CD4-positive, alpha-beta T cell (primary cell): ENCODE measurements at regions not wholly inside any gene's neighbourhood (a gene's known extent, or its start where the extent isn't known, plus 50 kb on each side); places are given as distances from the start of the nearest gene placed in this dataset.
"Not testable (repeated sequence)": the region's sequence is repeated elsewhere in the genome, so short reads cannot be mapped to it uniquely, and the experiment has no call there.

Experiments used
- ATAC-seq: fragments of 200-7000 bp; cut with Tn5 transposase; one replicate; pipeline ENCODE4 v1.10.0; 2022; ENCODE audit warnings: mild to moderate bottlenecking; ENCODE audit not compliant: poor library complexity
- CTCF ChIA-PET: fragments of 350-600 bp; sonication (Branson Sonifier 250); formaldehyde crosslinking; loops from one replicate; lab custom pipeline; 2021; ENCODE audit warnings: antibody characterized with exemption, inconsistent platforms; lab: Charles Lee
- POLR2A ChIA-PET: fragments of 350-600 bp; sonication (Branson Sonifier 250); formaldehyde crosslinking; loops from one replicate; lab custom pipeline; 2021; ENCODE audit warnings: antibody characterized with exemption, inconsistent platforms; lab: Charles Lee
- DNase-seq, 14 experiments: peaks; one replicate each; pipeline ENCODE4 v3.0.0-alpha.2; 2013 to 2020; ENCODE audit warnings: mixed read lengths in 2 of 14
- H3K27ac ChIP-seq, 2 donors: one replicate each; pipeline versions ENCODE4 v1.5.1 to v1.7.0; 2013; ENCODE audit warnings: low read length in 2 of 2, low read depth in 1 of 2, mild to moderate bottlenecking in 1 of 2
- H3K27me3 ChIP-seq, 2 experiments: 1 replicate in 1 of 2; 2 replicates in 1 of 2; pipeline versions ENCODE4 v1.6.1 to v1.7.0; 2013; ENCODE audit warnings: low read length in 2 of 2, control low read depth in 1 of 2, mild to moderate bottlenecking in 1 of 2, moderate library complexity in 1 of 2; ENCODE audit not compliant: insufficient read depth in 2 of 2, control insufficient read depth in 1 of 2
- H3K36me3 ChIP-seq: one replicate; pipeline ENCODE4 v1.6.1; 2013; ENCODE audit warnings: low read length, control low read depth; ENCODE audit not compliant: insufficient read depth
- H3K4me1 ChIP-seq: one replicate; pipeline ENCODE4 v1.6.1; 2013; ENCODE audit warnings: low read length, control low read depth; ENCODE audit not compliant: insufficient read depth
- H3K4me3 ChIP-seq: one replicate; pipeline ENCODE4 v1.5.1; 2013; ENCODE audit warnings: mild to moderate bottlenecking, low read length, moderate library complexity
- H3K9me3 ChIP-seq, 2 experiments: 1 replicate in 1 of 2; 2 replicates in 1 of 2; pipeline versions ENCODE4 v1.6.1 to v1.7.0; 2013; ENCODE audit warnings: low read length in 2 of 2, mild to moderate bottlenecking in 2 of 2, control low read depth in 1 of 2, moderate library complexity in 1 of 2; ENCODE audit not compliant: control insufficient read depth in 1 of 2, insufficient read depth in 1 of 2
- H3K27ac Mint-ChIP-seq: one replicate; pipeline ENCODE4 v1.8.0; 2020; ENCODE audit warnings: mixed read lengths
- H3K27me3 Mint-ChIP-seq: one replicate; pipeline ENCODE4 v1.8.0; 2021; ENCODE audit warnings: mixed read lengths
- H3K36me3 Mint-ChIP-seq: one replicate; pipeline ENCODE4 v1.8.0; 2021; ENCODE audit warnings: low read depth, mixed read lengths
- H3K4me1 Mint-ChIP-seq: one replicate; pipeline ENCODE4 v1.8.0; 2021; ENCODE audit warnings: low read depth, mixed read lengths
- H3K4me3 Mint-ChIP-seq: one replicate; pipeline ENCODE4 v1.8.0; 2020; ENCODE audit warnings: mild to moderate bottlenecking, mixed read lengths
- H3K9me3 Mint-ChIP-seq: one replicate; pipeline ENCODE4 v1.8.0; 2020; ENCODE audit warnings: mixed read lengths
- intact Hi-C, 2 experiments: fragments of 100-400 bp; cut with DNase I in 1 of 2; cut with micrococcal nuclease in 1 of 2; formaldehyde crosslinking; loops; one replicate each; pipeline versions ENCODE4 v1.15.1 to v1.9.0; 2023 to 2025; cut with DNase I, micrococcal nuclease
- TF ChIP-seq, protein P1 (sequence below): fragments of 200-600 bp; IDR thresholded peaks from one replicate; pipeline ENCODE4 v1.8.0; 2022; ENCODE audit warnings: antibody characterized with exemption, mild to moderate bottlenecking

DNA sequence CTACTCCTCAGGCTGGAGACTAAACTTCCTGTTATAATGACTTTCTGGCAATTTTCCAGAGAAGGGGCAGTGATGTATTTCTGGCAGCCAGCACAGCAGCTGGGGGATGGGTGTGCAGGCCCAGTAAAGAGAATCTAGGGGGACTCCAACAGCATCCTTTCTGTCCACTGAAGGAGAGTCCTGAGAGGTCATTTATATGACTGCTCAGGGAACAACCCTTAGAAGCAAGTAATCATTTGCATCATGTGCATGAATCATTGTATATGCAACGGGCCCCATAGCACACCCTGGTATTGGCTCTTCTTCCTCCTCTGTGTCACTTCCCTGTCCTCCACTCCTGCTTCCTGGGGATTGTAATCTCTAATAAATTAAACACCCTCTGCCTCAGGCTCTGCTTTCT is 493.8 kb downstream of the RPS29 start:
- H3K27ac Mint-ChIP-seq, result no peak overlapping the region

DNA sequence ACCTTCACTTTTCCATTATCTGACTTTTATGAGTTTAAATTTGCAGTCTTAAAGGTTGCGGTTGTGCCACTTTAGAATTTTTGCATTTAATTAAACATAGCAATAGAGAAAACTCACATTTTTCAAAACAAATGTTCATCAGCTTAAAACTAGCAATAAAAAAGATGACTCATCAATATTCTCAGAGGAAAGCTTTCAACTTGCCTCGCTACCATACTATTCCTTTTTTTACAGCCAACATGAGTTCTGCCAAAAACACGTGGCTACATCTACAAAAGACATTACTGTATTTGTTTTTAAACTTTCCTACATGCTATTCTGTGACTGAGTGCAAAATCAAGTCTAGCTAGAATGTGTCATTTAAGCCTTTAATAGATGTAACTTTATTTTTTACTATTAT is 497.1 kb downstream of the RPS29 start:
- Mint-ChIP-seq H3K27me3 (no peaks in the 10 kb centered on the region), H3K27ac (no peak overlapping the region), H3K4me1 (no peaks in the 10 kb centered on the region), H3K36me3 (no peaks in the 10 kb centered on the region), H3K4me3 (no peak overlapping the region), H3K9me3 (no peaks in the 10 kb centered on the region)
- TF ChIP-seq, protein P1, sequence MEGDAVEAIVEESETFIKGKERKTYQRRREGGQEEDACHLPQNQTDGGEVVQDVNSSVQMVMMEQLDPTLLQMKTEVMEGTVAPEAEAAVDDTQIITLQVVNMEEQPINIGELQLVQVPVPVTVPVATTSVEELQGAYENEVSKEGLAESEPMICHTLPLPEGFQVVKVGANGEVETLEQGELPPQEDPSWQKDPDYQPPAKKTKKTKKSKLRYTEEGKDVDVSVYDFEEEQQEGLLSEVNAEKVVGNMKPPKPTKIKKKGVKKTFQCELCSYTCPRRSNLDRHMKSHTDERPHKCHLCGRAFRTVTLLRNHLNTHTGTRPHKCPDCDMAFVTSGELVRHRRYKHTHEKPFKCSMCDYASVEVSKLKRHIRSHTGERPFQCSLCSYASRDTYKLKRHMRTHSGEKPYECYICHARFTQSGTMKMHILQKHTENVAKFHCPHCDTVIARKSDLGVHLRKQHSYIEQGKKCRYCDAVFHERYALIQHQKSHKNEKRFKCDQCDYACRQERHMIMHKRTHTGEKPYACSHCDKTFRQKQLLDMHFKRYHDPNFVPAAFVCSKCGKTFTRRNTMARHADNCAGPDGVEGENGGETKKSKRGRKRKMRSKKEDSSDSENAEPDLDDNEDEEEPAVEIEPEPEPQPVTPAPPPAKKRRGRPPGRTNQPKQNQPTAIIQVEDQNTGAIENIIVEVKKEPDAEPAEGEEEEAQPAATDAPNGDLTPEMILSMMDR, result no peak
- Histone ChIP-seq H3K4me3 (no peak overlapping the region), H3K9me3 (peaks cover 0 to 4% of the 10 kb centered on the region in 2 experiments), H3K27ac (no peak overlapping the region), H3K4me1 (no peaks in the 10 kb centered on the region), H3K36me3 (no peaks in the 10 kb centered on the region), H3K27me3 (no peaks in the 10 kb centered on the region)
- no peak for DNase-seq
- intact Hi-C loops, result no loop called here
- ATAC-seq, result no peak
- ChIA-PET POLR2A (no interaction called here), CTCF (no interaction called here)

More for the DNA sequence above, 493.8 kb downstream of the RPS29 start:
- Histone ChIP-seq H3K27ac (no peak overlapping the region), H3K4me3 (no peak overlapping the region), H3K36me3 (no peaks in the 10 kb centered on the region), H3K27me3 (no peaks in the 10 kb centered on the region), H3K4me1 (no peaks in the 10 kb centered on the region), H3K9me3 (no peaks in the 10 kb centered on the region)
- intact Hi-C loops, result no loop called here
- CTCF ChIA-PET, result no interaction called here
- no peaks in the 10 kb centered on the region for H3K27me3 Mint-ChIP-seq
- TF ChIP-seq, protein P1, result no peak
- no peak for ATAC-seq
- POLR2A ChIA-PET, result no interaction called here
- H3K36me3 Mint-ChIP-seq, result no peaks in the 10 kb centered on the region
- no peak overlapping the region for H3K4me3 Mint-ChIP-seq
- H3K9me3 Mint-ChIP-seq, result no peaks in the 10 kb centered on the region
- H3K4me1 Mint-ChIP-seq, result no peaks in the 10 kb centered on the region
- DNase-seq, result no peak

DNA sequence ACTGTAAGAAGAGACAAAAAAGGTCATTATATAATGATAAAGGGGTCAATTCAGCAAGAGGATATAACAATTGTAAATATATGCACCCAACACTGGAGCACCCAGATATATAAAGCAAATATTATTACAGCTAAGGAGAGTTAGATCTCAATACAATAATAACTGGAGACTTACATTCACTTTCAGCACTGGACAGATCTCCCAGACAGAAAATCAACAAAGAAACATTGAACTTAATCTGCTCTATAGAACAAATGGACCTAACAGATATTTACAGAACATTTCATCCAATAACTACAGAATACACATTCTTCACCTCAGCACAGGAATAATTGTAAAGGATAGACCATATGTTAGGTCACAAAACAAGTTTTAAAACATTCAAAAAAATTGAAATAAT is 512.9 kb downstream of the RPS29 start:
- CTCF ChIA-PET, H3K27me3 Mint-ChIP-seq, POLR2A ChIA-PET, H3K36me3 Mint-ChIP-seq, H3K4me1 Mint-ChIP-seq, H3K9me3 ChIP-seq, H3K27ac ChIP-seq, ATAC-seq, H3K27me3 ChIP-seq, H3K4me3 ChIP-seq, H3K4me1 ChIP-seq, DNase-seq, H3K27ac Mint-ChIP-seq, intact Hi-C loops, H3K36me3 ChIP-seq, H3K4me3 Mint-ChIP-seq, H3K9me3 Mint-ChIP-seq: not testable (repeated sequence)

DNA sequence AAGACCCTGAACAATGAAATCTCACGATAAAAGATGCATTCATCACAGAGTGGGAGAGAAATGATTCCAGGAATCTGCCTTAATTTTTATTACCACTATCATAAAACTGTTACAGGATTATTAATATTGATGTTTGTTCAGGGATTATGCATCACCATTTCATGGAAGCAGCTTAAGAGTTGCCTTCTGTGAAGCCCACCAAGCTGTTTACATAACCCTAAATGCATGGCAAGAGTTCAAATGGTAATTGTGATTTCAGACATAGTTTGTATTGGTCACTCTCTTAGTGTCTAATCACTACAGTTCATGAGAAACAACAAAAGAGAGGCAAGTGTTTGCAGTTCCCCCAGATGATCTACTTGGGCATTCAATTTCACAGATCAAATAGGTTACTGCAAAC is 527.7 kb downstream of the RPS29 start:
- Histone ChIP-seq H3K9me3 (no peaks in the 10 kb centered on the region), H3K27me3 (no peaks in the 10 kb centered on the region), H3K36me3 (no peaks in the 10 kb centered on the region), H3K4me3 (no peak overlapping the region), H3K4me1 (no peaks in the 10 kb centered on the region), H3K27ac (no peak overlapping the region)
- TF ChIP-seq, protein P1, result no peak
- Mint-ChIP-seq H3K27ac (no peak overlapping the region), H3K4me1 (no peaks in the 10 kb centered on the region), H3K9me3 (peaks cover 5% of the 10 kb centered on the region), H3K27me3 (peaks cover 10% of the 10 kb centered on the region), H3K4me3 (no peak overlapping the region), H3K36me3 (no peaks in the 10 kb centered on the region)
- ChIA-PET CTCF (no interaction called here), POLR2A (no interaction called here)
- DNase-seq, result no peak
- intact Hi-C loops, result no loop called here
- ATAC-seq, result no peak
